Skin of body (tissue), 1 donor: ENCODE measurements at regions not wholly inside any gene's neighbourhood (a gene's known extent, or its start where the extent isn't known, plus 50 kb on each side); places are given as distances from the start of the nearest gene placed in this dataset.
"Not testable (repeated sequence)": the region's sequence is repeated elsewhere in the genome, so short reads cannot be mapped to it uniquely, and the experiment has no call there.

ENCODE experiments used
- DNase-seq: peaks from one replicate; lab custom pipeline; 2025; lab: John Stamatoyannopoulos, UW

- DNase-seq, result no peak
These were observed 156.5 kb upstream of the LPP start for GRCh38 chr3:187997490-187997889.

DNA sequence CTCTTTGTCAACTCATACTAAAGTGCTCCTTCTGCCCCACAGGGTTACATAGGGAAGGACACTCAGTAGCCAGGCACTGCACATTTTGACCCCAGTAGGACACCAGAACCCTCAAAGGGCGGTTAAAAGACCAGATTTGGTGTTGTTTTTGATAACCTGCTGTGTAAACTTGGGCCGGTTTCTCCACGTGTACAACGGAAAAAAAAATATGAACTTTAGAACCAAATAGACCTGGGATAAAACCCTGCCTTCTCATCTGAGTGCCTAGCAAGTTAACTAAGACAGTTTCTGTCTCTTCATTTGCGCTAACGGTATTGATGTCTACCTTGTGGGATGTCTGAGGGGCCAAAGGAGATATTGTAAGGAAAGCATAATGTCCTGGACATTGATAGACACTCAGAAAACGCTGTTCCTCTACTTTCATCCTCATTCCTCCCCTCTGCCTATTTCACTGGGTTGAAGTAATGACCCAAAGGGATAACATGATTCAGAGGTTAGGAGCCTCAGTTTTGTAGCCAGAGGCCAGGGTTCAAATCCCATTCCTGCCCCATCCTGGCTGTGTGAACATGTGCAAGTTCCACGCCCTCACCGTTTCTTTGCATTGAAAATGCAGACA lies 155.9 kb upstream of the LPP start:
- no peak for DNase-seq

- DNase-seq, result no peak
These were observed 155.3 kb upstream of the LPP start for GRCh38 chr3:187998611-187999010.

GRCh38 chr3:187999821-188000220 lies 154.1 kb upstream of the LPP start:
- no peak for DNase-seq

DNA sequence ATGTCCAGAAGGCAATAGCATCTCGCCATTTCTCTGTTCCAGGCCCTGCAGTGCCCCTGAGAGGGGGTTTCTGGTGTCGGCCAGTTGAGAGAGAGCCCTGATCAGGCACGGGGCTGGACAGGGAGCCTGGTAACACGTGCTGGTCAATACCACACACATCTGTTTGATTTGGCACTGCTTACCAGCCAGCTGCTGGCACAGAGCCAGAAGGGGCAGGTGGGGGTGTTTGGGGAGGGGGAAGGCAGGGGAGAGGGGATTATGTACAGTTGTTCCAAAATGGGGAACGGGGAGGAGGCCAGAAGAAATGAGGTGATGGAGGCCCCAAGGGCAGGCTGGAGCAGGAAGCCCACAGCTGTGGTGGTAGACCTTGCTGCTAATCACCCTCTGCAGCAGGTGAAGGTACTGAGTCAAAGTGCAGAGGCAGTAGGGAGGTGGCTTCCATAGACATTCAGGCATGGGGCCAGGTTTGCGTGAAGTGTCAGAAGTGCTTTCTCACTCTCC lies 153.5 kb upstream of the LPP start:
- DNase-seq, result no peak

- no peak for DNase-seq
These were observed 152.9 kb upstream of the LPP start for GRCh38 chr3:188001093-188001492.

GRCh38 chr3:188001926-188002325 lies 152.0 kb upstream of the LPP start:
- no peak for DNase-seq

GRCh38 chr3:188002626-188003138 lies 151.3 kb upstream of the LPP start:
- no peak for DNase-seq

GRCh38 chr3:188003188-188004171 lies 150.5 kb upstream of the LPP start:
- no peak for DNase-seq

DNA sequence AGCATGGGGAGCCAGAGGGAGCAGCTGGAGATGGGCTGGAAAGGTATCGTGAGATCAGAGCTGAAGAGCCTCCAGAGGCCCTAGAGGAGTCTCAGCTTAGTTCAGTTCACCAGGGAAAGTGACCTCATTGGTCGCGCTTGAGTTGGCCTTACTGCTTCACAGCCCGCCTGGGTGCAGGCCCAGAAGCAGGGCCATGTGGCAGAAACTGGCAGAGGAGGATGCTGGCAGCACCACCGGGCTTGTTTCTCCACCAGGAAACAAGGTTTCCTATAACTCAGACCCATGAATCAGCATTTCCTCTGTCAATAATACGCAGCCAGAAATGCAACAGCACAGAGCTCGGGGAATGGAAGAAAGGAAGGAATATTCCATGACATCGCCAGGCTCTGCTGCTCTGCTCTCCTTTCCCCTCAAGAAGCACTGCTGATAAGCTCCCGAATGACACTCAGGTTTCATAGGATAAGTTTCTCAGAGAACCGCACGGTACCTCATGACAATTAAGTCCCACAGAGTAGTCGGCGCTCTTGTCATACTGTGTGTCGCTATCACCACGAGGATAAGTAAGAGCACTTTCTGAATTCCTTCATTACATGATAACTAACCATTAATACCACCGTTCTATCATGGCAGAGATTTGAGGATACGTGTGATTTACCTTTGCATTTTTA lies 147.1 kb upstream of the LPP start:
- no peak for DNase-seq

DNA sequence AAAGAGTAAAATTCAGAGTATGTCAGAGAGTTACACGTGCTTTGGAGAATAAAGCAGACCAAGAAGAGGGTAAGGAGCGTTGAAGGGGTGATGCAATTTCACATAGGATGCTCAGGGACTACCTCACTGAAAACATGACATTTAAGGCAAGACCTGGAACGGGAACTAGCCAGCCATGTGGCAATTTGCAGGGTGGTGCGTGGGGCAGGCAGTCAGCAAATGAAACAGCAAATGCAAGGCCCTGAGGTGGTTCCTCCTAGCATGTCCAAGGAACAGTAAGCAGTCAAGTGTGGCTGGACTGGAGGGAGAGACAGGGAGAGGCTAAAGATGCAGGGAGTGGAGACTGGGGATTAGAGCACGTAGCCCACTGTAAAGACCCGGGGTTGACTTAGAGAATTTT lies 146.1 kb upstream of the LPP start:
- no peak for DNase-seq

DNA sequence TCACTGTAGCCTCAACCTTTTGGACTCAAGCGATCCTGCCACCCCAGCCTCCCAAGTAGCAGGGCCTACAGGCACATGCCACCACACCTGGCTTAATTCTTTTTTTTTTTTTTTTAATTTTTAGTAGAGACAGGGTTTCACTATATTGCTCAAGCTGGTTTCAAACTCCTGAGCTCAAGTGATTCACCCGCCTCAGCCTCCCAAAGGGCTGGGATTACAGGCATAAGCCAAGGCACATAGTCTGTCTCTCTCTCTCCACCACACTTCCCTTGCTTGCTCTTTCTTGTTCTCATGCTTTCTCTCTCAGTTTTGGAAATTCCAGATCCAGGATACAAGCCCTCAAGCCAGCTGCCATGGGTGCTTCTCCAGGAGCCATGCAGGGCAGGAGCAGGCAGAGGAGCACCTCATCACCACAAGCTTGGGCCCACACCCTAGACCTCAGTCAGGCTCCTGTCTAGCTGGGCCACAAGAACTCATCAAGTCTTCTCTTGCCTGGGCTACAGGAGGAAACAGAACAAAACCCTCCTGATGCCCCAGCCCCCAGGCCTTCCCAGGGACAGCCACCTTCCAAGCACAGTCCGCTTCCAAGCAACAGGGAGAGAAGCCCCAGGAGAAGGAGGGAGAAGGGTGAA lies 145.3 kb upstream of the LPP start:
- no peak for DNase-seq

DNA sequence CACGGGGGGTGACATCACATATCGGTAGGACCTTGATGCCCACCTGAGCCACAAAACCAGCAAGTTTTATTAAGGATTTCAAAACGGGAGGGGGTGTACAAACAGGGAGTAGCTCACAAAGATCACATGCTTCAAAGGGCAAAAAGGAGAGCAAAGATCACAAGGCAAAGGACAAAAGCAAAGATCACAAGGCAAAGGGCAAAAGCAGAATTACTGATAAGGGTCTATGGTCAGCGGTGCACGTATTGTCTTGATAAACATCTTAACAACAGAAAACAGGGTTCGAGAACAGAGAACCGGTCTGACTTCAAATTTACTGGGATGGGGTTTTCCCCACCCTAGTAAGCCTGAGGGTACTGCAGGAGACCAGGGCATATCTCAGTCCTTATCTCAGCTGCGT lies 143.5 kb upstream of the LPP start:
- no peak for DNase-seq

- DNase-seq, result no peak
These were observed 134.2 kb upstream of the LPP start for GRCh38 chr3:188019727-188020126.

GRCh38 chr3:188021041-188021440 lies 132.9 kb upstream of the LPP start:
- no peak for DNase-seq

DNA sequence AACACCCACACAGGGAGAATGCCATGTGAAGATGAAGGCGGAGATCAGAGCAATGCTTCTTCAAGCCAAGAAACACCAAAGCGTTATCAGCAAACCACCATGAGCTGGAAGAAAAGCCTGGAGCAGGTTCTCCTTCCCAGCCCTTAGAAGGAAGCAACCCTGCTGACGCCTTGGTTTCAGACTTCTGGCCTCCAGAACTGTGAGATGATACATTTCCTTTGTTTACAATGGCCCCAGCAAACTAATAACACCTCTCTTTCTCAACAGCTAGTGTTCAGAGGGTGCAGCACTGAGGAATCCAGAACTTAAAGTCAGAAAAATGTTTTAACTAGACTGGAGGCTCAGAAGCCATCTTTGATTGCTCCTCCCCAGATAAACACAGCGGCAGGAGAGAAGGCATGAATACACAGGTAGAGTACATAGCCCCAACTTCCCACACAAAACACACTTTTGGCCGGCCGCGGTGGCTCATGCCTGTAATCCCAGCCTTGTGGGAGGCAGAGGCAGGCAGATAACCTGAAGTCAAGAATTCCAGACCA lies 132.4 kb upstream of the LPP start:
- no peak for DNase-seq

DNA sequence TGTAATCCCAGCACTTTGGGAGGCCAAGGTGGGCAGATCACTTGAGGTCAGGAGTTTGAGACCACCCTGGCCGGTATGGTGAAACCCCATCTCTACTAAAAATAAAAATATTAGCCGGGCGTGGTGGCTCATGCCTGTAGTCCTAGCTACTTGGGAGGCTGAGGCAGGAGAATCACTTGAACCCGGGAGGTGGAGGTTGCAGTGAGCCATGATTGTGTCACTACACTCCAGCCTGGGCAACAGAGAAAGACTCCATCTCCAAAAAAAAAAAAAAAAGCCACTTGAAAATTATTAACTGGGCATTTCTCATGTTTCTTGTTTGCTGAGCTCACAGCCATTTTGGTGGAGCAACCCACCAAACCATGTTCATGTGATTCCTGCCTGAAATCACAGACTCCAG lies 131.1 kb upstream of the LPP start:
- DNase-seq, result not testable (repeated sequence)

DNA sequence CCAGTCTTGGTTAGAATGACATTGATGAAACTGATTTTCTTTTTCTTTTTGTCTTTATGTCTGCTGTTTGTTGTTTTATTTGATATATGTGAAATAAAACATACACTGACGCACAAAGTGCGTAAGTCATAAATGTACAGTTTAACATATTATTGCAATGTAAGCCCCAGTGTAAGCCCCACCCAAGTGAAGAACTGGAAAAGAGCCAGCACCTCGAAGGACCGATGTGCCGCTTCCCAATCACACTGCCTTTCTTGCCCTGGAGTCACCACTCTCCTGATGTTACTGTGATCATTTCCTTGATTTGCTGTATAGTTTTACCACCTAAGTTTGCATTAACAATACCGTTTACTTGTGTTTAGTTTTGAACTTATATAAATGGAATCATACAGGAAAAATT lies 128.4 kb upstream of the LPP start:
- no peak for DNase-seq

DNA sequence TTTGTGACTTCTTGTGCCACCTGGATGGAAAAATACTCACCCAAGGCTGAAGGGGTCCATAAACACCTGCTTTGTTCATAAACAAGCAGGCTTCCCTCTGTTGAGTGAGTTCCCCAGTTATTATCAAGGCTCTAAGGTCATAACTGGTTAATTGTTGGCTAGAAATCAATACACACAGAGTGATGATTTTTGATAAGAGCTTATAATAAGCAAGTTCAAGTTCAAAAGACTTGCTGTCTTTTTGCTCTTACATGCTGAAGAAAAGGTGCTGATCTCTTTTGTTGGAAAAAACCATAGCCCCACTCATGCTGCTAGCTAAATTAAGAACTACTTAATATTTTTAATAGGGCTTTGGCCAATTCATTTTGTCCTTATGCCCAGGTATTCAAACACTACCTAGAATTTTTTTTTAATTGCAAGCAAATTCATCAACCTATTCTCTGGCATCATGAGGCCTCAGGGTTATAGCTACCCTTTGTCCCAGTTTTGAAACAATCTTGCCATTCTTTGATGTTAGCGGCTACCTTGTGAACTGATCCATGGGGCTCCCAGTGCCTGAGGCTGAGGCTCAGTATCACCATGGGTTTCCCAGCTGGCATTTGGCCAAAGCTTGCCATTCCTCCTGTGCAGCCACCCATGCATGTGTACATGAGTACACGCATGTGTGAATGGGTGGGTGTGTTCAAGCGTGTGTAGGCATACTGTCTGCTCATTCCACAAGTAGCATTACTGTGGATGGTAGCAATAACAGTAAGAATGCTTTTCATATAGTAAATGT lies 127.6 kb upstream of the LPP start:
- no peak for DNase-seq

DNA sequence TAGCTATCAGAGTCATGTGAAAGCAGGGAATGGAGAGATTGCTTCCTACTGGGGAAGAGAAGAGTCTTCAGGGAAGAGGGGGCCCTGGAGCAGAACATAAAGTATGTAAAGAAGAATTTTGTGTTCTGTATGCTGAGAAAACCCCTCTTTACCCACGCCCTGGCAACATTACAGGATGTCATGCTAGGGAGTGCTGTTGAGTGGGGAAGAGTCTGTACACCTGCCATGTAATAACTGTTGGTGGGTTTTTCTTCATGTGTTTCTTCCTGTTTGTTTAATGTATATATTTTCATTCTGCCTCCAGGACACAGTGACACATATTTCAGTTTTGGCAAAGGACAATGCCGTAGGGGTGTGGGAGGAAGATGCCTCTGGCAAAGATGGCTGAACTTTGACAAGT lies 122.8 kb upstream of the LPP start:
- DNase-seq, result no peak
